ENCODE measurements at regions not wholly inside any gene's neighbourhood (a gene's known extent, or its start where the extent isn't known, plus 50 kb on each side); places are given as distances from the start of the nearest gene placed in this dataset.

- no peak for TF ChIP-seq CTCF (IDR thresholded peaks at IDR 0.05)
- TF ChIP-seq POLR2A (IDR thresholded peaks at IDR 0.05) = no peak
Observed at GRCh38 chr5:136780518-136780917, 415.2 kb upstream of the TRPC7 start.

Data from Peyer's patch (tissue), 4 donors.